Breast epithelium (tissue), 4 donors: ENCODE measurements at regions not wholly inside any gene's neighbourhood (a gene's known extent, or its start where the extent isn't known, plus 50 kb on each side); places are given as distances from the start of the nearest gene placed in this dataset.

Experiments
- DNase-seq, 2 donors: peaks; one replicate each; pipeline ENCODE4 v3.0.0-alpha.2; 2019; ENCODE audit warnings: low spot score in 2 of 2
- H3K27ac ChIP-seq, 2 donors: fragments of 200-600 bp; sonication (generic) in 1 of 2; one replicate each; pipeline ENCODE4 v1.5.1; 2016 to 2019; ENCODE audit warnings: mild to moderate bottlenecking in 1 of 2
- H3K27me3 ChIP-seq, 2 donors: fragments of 200-600 bp; sonication (generic) in 1 of 2; one replicate each; pipeline versions ENCODE4 v1.5.1 to v1.6.0; 2017 to 2019; ENCODE audit warnings: control low read depth in 1 of 2, mild to moderate bottlenecking in 1 of 2
- H3K36me3 ChIP-seq: fragments of 200-600 bp; one replicate; pipeline ENCODE4 v1.5.1; 2019
- H3K4me1 ChIP-seq, 2 donors: fragments of 200-600 bp; sonication (generic); one replicate each; pipeline ENCODE4 v1.5.1; 2016 to 2019; ENCODE audit warnings: control low read depth in 1 of 2
- H3K4me3 ChIP-seq, 3 donors: fragments of 200-600 bp; sonication (generic); 1 replicate in 2 of 3; 2 replicates in 1 of 3; pipeline ENCODE4 v1.5.1; 2016 to 2019; ENCODE audit warnings: mild to moderate bottlenecking in 3 of 3, moderate library complexity in 2 of 3
- H3K9me3 ChIP-seq, 2 donors: fragments of 200-600 bp; sonication (generic) in 1 of 2; one replicate each; pipeline ENCODE4 v1.5.1; 2016 to 2019; ENCODE audit warnings: control low read depth in 1 of 2
- POLR2A ChIP-seq: fragments of 450-650 bp; IDR thresholded peaks from one replicate; pipeline ENCODE4 v1.6.1; 2016; ENCODE audit warnings: antibody characterized with exemption, mild to moderate bottlenecking, moderate library complexity
- POLR2AphosphoS5 ChIP-seq, 3 donors: sonication (generic); formaldehyde crosslinking; IDR thresholded peaks; one replicate each; pipeline ENCODE4 v1.6.1; 2017; ENCODE audit warnings: antibody characterized with exemption in 3 of 3
- intact Hi-C: fragments of 100-400 bp; cut with DNase I; formaldehyde crosslinking; loops from one replicate; pipeline ENCODE4 v1.15.1; 2023; ENCODE audit warnings: low total_unique reads
- TF ChIP-seq, protein P1 (sequence below), 3 donors: fragments of 450-650 bp; IDR thresholded peaks; one replicate each; pipeline ENCODE4 v1.5.1; 2016 to 2017; ENCODE audit warnings: antibody characterized with exemption in 3 of 3, mild to moderate bottlenecking in 3 of 3, moderate library complexity in 3 of 3

DNA sequence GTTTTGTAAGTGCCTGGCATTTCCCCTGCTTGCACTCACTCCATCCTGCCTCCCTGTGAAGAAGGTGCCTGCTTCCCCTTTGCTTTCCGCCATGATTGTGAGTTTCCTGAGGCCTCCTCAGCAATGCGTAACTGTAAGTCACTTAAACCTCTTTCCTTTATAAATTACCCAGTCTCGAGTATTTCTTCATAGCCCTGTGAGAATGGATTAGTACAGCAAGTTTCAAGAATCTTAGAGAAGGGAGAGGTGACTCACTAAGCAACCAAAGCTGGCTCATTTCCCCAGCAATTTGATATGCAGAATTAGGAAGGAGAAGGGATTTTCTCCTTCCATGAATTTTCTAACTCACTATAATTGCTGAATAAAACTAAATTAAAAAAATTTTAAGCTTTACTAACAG is 251.0 kb upstream of the FOXG1 start:
- Histone ChIP-seq H3K4me3 (no peak overlapping the region), H3K27ac (no peak overlapping the region), H3K9me3 (no peaks in the 10 kb centered on the region), H3K27me3 (no peaks in the 10 kb centered on the region), H3K4me1 (no peaks in the 10 kb centered on the region), H3K36me3 (no peaks in the 10 kb centered on the region)
- intact Hi-C loops: no loop called here
- no peak for TF ChIP-seq POLR2A
- TF ChIP-seq, protein P1, sequence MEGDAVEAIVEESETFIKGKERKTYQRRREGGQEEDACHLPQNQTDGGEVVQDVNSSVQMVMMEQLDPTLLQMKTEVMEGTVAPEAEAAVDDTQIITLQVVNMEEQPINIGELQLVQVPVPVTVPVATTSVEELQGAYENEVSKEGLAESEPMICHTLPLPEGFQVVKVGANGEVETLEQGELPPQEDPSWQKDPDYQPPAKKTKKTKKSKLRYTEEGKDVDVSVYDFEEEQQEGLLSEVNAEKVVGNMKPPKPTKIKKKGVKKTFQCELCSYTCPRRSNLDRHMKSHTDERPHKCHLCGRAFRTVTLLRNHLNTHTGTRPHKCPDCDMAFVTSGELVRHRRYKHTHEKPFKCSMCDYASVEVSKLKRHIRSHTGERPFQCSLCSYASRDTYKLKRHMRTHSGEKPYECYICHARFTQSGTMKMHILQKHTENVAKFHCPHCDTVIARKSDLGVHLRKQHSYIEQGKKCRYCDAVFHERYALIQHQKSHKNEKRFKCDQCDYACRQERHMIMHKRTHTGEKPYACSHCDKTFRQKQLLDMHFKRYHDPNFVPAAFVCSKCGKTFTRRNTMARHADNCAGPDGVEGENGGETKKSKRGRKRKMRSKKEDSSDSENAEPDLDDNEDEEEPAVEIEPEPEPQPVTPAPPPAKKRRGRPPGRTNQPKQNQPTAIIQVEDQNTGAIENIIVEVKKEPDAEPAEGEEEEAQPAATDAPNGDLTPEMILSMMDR (IDR thresholded peaks at IDR 0.05): no peak
- TF ChIP-seq POLR2AphosphoS5 (IDR thresholded peaks at IDR 0.05): no peak
- DNase-seq: no peak

DNA sequence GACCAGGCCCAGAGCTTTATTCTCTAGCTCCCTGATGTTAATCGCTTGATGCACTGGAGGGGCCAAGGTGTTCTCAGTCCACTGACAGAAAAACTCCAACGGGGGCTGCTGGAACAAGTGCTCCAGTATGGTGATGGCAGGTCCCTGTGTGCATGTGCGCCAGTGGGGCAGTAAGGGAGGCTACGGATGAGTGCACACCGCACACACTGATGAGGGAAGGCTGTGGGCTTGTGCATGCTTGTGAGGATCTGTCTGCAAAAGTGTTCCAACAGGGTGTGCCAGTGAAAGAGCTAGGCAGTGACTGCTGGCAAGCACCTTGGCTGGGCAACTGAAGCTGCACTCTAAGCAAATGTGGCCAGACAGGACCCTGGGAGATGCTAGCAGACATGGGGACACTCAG is 229.7 kb upstream of the FOXG1 start:
- no peaks in the 10 kb centered on the region for H3K36me3 ChIP-seq
- no peak for DNase-seq
- no peaks in the 10 kb centered on the region for H3K27me3 ChIP-seq
- no peak overlapping the region for H3K27ac ChIP-seq
- peaks cover 0 to 4% of the 10 kb centered on the region in 2 donors for H3K9me3 ChIP-seq
- intact Hi-C loops: no loop called here
- no peaks in the 10 kb centered on the region for H3K4me1 ChIP-seq
- no peak overlapping the region for H3K4me3 ChIP-seq
- TF ChIP-seq, protein P1 (IDR thresholded peaks at IDR 0.05): no peak
- TF ChIP-seq POLR2A: no peak
- TF ChIP-seq POLR2AphosphoS5 (IDR thresholded peaks at IDR 0.05): no peak

GRCh38 chr14:28542040-28542439 is 224.5 kb upstream of the FOXG1 start:
- TF ChIP-seq POLR2A (no peak), POLR2AphosphoS5 (IDR thresholded peaks at IDR 0.05) (no peak)
- TF ChIP-seq, protein P1 (IDR thresholded peaks at IDR 0.05): no peak
- H3K36me3 ChIP-seq: no peaks in the 10 kb centered on the region

DNA sequence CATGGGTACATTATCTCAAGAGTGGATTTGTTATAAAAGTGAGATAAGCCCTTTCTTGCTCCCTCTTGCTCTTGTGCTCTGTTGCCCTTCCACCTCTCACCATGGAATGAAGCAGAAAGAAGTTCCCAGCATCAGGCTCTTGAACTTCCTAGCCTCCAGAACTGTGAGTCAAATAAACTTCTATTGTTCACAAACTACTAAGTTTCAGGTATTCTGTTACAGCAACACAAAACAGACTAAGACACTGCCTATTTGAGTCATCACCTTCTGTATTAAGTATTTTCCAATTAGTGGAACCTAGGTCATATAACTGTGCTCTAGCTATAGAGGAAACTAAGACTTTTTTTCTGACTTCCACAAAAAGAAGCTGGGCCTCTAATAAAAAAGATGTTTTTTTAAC is 201.2 kb upstream of the FOXG1 start:
- no peaks in the 10 kb centered on the region for H3K36me3 ChIP-seq
- TF ChIP-seq, protein P1 (IDR thresholded peaks at IDR 0.05): no peak
- TF ChIP-seq POLR2A: no peak
- no peak for TF ChIP-seq POLR2AphosphoS5 (IDR thresholded peaks at IDR 0.05)
- no peaks in the 10 kb centered on the region for H3K27me3 ChIP-seq
- no peaks in the 10 kb centered on the region for H3K4me1 ChIP-seq
- no peak overlapping the region for H3K4me3 ChIP-seq
- intact Hi-C loops: no loop called here
- no peaks in the 10 kb centered on the region for H3K9me3 ChIP-seq
- DNase-seq: no peak
- H3K27ac ChIP-seq: no peak overlapping the region

More at GRCh38 chr14:28542040-28542439, 224.5 kb upstream of the FOXG1 start:
- H3K9me3 ChIP-seq: peaks cover 0 to 4% of the 10 kb centered on the region in 2 donors
- DNase-seq: no peak
- H3K27ac ChIP-seq: no peak overlapping the region
- intact Hi-C loops: loop anchor here (5.0 kb wide), 1 partner anchor 820 kb away; no protein-coding TSS in a partner anchor
- no peaks in the 10 kb centered on the region for H3K4me1 ChIP-seq
- no peaks in the 10 kb centered on the region for H3K27me3 ChIP-seq
- H3K4me3 ChIP-seq: no peak overlapping the region

- intact Hi-C loops: no loop called here
- Histone ChIP-seq H3K27me3 (no peaks in the 10 kb centered on the region), H3K36me3 (no peaks in the 10 kb centered on the region), H3K4me3 (no peak overlapping the region), H3K27ac (no peak overlapping the region), H3K4me1 (no peaks in the 10 kb centered on the region), H3K9me3 (peaks cover 8 to 10% of the 10 kb centered on the region in 2 donors)
- DNase-seq: no peak
- no peak for TF ChIP-seq POLR2A
- TF ChIP-seq, protein P1 (IDR thresholded peaks at IDR 0.05): no peak
- TF ChIP-seq POLR2AphosphoS5 (IDR thresholded peaks at IDR 0.05): no peak
Observed at GRCh38 chr14:28570391-28570790, 196.2 kb upstream of the FOXG1 start.
